ENCODE measurements at regions not wholly inside any gene's neighbourhood (a gene's known extent, or its start where the extent isn't known, plus 50 kb on each side); places are given as distances from the start of the nearest gene placed in this dataset.

DNA sequence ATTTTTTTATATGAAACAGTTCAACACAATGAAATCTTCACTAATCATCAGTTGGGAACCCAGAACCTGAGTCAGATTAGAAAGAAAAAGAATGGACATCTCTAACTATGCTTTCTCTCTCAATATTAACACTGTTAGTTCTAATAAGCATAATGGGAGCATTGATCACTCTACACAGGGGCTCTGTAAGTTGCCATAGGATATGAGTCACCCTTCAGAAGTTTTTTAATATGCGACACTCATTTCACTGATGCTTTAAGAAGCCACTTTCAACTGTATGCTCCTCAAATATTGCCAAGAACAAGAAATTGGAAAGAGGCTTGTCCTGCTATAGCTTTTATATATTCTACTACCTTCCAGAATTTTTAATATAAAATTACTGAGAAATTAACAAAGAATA is 187.0 kb downstream of the AASDH start:
- no peak for DNase-seq

DNA sequence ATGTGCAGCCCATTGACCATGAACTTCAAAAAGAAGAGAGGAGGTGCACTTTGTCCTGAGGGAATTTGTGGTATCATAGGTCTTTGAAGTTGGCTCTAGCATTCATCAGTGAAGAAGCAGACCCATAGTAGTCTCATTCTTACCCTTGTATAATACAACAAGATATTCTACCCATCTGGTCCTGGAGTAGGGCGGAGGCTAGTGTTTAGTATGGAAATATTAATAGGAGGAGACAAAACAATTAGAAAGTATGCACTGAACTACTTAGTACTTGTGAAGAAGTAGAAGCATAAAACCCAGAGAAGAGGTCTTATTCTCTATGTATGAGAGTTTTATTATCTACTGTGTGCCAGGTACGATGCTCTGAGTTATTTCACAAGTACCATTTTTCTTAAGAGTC is 189.0 kb downstream of the AASDH start:
- DNase-seq, result no peak

GRCh38 chr4:56197387-56197786 is 189.9 kb downstream of the AASDH start:
- no peak for DNase-seq

GRCh38 chr4:56195025-56195424 is 192.3 kb downstream of the AASDH start:
- no peak for DNase-seq

DNA sequence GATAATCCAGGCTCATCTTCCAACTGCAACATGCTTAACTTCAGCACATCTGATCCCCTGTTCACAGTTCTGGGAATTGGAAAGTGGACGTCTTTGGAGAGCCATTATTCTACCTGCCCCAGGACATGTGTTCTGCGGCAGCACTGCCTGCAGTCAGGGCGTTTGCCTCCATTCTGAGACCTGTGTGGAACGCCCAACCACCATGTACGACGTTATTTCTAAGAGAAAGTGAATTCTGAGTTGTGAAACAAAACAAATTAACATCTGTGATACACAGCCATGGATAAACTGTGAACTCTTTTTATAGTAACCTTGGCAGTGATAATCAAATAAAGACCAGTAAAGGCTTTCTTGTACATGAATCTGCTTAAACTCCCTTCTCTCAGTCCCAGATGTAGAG is 195.8 kb downstream of the AASDH start:
- DNase-seq, result no peak

GRCh38 chr4:56187688-56188087 is 199.6 kb downstream of the AASDH start:
- DNase-seq, result no peak

DNA sequence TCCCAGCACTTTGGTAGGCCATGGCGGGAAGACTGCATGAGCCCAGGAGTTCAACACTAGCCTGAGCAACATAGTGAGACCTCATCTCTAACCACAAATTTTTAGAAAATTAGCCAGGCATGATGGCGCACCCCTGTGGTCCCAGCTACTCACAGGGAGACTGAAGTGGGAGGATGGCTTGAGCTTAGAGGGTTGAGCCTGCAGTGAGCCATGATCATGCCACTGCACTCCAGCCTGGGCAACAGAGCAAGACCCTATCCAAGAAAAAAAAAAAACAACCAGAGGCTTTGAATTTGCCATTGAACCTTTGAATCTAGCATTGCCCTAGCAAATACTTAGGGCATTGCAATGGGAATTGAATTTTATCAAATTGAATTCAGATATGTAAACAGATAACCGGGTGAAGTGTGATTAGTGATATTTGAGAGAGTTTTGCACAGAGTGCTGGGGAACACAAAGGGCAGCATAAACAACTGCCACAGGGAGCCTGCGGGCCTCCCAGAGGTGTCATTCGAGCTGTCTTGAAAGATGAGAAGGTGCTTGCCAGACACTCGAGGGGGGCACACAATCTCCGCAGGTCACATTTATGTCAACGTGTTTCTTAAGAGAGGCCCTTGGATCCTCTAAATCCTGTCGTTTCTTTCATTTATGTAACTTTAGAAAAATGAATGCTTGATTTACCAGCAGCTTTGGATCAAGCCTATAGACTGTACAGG is 200.3 kb downstream of the AASDH start:
- no peak for DNase-seq

DNA sequence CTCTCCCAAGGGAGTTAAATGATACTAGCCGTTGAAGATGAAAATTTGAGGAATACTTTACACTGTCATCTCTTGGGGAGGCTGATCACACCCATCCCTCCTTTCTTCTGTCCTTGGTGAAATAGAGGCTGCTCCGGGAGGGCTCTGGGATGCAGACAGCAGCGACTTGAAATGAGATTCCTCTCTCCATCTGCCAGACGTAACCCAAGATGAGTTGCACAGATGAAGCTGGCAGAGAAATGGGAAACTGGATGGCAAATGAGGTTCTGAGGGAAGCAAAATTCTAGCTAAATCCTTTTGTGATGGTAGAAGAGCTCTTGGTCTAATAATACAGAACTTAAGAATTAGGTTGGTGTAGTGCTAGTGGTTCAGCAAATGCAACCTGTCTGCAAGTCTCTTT is 201.4 kb downstream of the AASDH start:
- no peak for DNase-seq

- DNase-seq, result no peak
Measured at GRCh38 chr4:56184214-56184613, 203.1 kb downstream of the AASDH start.

DNA sequence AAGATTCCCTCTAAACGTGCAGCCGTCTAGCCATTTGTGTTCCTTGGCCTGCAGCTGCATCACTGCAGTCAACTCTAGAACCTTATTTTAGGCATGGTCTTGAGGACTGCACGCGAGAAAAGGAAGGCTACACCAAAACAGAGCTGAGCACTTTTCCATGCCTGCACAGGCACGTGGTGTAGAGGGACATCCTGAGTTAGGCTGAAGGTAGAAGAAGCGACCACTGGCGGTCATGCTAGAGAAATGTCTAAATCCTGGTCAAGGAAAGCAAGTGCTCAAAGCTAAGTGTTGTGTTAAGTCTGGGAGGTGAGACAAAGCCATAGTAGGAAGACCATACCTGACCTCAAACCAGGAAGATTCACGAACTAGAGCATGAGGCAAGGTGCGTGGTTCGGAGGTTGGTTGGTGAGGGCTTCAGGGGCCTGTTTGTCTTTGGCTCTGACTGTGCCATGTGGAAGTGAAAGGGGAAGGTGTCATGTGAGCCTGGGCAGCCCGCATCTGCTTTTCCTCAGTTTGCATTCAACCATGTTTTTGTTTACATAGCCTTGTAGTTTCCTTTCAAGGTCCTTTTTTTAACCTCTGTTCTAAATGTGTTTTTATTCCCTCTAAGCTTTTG is 203.8 kb downstream of the AASDH start:
- no peak for DNase-seq

DNA sequence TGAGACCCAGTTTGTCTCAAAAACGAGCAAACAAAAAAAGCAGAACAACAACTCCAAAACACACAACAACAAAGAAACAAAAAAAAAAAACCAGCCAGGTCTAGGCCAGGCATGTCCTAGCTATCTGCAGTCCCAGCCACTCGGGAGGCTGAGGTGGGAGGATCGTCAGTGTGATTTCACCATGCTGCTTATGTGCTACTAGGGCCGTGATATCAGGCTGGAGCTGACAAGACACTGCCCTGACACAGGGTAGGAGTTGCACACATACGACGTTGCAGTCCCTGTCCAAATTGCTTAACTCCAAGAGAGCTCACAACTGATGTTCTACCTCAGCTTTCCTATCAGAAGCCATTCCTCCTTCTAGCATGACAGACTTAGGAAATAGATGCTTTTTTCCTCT is 204.9 kb downstream of the AASDH start:
- DNase-seq, result no peak

DNA sequence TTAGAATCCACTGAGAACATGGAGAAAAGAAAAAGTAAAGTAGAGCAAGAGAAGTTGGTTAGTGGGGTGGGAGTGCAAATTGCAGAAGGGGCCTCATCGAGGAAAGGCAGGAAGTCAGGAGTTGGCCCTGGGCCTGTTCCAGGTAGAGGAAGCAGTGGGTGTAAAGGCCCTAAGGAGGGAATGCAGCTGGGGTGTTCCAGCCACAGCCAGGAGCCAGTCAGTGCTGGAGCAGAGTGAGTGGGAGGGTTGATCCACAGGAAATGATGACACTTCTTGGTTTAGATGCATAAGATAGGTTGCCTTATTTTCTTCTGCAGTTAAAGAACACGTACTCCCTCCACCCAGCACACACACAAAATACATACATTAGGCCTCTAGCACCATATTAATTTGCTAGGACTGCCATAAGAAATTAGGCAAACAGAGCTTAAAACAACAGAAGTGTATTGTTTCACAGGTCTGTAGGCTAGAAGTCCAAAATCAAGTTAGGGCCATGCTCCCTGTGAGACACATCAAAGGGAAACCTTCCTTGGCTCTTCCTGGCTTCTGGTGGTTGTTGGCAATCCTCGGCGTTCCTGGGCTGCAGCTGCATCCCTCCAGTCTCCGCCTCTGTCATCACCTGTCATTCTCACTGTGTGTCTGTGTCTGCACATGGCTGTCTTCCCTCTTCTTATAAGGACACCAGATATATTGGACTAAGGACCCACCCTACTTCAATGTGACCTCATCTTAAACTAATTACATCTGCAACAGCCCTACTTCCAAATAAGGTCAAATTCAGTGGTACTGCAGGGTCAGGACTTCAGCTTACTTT is 205.9 kb downstream of the AASDH start:
- no peak for DNase-seq

DNA sequence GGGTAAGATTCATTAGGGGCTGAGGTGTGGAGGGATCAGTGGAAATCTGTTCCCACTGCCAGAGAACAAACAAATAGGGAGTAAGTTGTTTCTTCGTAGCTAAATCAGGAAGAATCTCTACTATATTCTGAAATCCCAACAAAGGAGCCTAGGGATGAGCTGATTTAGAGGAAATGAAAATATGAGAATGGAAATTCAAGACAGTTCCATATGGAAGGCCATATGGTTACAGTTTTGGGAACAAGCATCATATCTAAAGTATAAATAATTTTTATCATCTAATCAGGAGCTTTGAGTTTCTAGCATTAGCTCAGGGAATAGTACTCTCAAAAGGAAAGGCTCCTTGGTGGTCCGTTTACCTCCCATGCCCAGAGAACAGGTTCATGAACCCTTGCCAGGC is 218.2 kb downstream of the AASDH start:
- no peak for DNase-seq

DNA sequence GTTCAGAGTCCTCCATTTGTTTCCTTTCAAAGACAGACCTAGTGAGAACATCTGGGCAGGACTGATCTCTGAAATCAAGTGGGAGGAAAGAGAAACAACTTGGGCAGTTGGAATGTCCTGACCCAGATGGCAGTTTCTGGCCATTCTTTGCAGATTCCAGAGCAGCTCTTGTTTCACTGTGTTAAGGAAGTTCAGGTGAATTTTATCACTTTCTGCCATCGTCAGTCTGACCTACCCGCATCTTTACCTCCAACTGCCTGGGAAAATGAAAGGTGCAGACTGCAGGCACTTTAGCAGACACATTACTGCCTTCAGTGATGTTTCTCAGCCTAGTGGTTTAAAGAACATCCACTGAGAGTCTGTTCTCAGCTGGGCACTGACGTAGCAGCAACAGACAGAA is 216.2 kb downstream of the CEP135 start:
- DNase-seq, result no peak

DNA sequence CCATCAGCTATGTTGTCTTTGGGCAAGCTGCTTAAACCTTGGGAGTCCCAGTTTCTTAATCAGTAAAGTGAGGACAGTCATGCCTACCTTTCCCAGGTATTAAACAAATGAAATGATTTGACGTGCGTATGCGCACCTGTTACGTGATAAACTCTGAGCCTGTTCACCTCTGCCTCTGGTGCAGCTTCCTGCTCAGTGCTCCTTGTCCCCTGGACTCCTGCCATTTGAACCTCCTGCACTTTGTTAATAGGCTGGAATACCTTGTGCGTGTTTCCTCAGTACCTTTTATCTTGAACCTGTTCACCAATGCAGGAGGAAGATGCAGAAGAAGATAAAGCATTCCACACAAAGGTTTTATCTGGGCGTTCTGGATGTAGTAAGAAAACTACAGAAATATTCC is 211.9 kb downstream of the CEP135 start:
- DNase-seq, result no peak

DNA sequence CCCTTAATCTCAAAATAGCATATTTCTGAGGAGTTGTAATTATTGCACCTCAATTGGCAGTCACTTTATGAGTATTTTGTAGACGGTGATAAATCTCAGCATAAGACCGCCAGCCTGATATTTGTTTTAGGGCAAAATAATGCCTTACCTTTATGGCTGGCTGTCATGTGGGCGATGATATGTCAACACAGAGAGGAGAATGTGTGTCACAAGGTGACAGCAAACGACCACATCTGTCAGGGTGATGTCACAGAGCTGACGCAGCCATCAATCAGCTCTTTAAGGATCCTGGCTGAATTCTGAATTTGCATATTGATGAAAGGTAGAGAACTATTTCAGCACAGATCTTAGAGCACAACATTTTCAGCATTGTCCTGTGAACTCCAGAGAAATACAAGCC is 209.7 kb downstream of the CEP135 start:
- no peak for DNase-seq

DNA sequence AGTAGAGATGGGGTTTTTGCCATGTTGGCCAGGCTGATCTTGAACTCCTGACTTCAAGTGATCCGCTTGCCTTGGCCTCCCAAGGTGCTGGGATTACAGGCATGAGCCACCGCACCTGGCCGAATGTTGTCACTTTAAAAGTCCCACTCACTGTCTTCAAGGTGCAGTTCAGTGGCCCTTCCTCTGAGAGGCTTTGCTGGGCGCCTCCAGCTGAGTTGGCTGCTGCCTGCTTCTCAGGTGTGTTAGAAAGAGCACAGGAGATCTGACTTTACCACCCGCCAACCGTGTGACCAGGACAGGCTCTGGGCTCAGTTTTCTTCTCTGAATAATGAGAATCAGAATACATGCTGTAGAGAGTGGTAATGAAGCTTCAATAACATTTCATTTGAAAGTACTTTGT is 207.4 kb downstream of the CEP135 start:
- DNase-seq, result no peak

DNA sequence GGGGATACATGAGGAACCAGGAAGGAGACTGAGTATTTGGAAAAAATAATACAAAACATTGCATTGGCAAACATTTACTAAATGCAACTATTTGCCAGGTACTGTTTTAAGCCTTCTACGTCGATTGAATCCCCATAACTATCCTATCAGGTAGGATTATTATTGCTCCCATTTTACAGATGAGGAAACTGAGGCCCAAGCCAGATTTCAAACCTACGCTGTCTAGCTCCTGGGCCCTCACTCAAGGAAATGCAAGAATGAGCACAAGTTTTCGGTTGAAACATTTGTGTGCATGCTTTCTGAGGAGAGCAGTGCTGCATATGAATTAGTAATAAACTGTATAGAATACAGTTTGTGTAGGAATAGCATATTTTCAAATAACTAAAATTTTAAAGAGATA is 206.7 kb downstream of the CEP135 start:
- DNase-seq, result no peak

DNA sequence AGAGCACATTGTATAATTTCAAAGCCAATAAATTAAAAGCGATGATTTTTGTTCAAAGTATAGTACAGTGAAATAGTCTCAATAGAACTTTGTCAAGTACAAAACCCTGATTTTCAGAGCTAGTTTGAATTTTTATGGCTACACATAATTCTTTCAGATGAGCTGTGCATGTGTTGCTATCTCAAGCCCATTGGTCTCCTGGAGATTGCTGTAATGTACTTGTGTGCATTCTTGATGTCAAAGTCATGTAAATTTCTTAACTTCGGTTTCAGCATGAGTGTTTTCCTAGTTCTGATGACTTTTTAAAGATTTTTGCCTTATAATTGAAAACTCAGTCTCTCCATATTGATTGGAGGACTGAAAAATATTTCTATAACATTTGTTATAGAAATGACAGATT is 200.8 kb downstream of the CEP135 start:
- DNase-seq, result no peak

DNA sequence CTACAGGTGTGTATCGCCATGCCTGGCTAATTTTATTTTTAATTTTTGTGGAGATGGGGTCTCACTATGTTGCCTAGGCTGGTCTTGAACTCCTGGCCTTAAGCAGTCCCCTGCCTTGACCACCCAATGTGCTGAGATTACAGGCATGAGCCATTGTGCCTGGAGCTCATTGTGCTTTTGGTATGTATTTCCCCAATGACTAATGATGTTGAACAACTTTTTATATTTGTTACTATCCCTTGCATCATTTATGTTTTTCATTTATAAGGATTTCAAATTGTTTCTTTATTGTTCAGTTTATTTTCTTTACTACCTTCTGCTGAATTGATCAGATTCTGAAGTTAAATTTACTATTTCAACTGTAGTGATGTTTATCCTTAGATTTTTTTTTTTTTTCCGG is 199.7 kb downstream of the CEP135 start:
- no peak for DNase-seq

- no peak for DNase-seq
Measured at GRCh38 chr4:56147371-56147770, 198.6 kb downstream of the CEP135 start.

- DNase-seq, result no peak
Measured at GRCh38 chr4:56146956-56147355, 198.2 kb downstream of the CEP135 start.

DNA sequence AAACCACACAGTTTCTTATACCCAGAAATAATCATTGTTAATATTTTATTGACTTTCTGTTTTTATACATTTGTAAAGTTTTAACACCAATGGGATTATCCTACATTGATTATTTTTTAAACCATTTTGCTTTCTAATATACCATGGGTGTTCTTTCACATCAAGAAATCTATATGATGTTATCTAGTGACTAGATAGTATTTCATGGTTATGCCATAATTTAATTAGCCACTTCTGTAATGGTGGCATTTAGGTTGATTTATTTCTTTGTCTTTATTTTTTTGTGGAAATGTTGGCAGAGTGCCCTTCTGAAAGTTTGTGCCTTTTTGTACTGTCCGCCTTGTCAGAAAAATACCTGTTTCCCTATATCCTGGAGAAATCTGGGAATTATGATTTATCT is 193.3 kb downstream of the CEP135 start:
- DNase-seq, result no peak

GRCh38 chr4:56139241-56139827 is 190.6 kb downstream of the CEP135 start:
- no peak for DNase-seq

All from activated CD8-positive, alpha-beta memory T cell treated with anti-CD3 and anti-CD28 coated beads, Interleukin-2, amount 50 U/mL, for 48 hours (primary cell).